ENCODE measurements at regions not wholly inside any gene's neighbourhood (a gene's known extent, or its start where the extent isn't known, plus 50 kb on each side); places are given as distances from the start of the nearest gene placed in this dataset.

DNA sequence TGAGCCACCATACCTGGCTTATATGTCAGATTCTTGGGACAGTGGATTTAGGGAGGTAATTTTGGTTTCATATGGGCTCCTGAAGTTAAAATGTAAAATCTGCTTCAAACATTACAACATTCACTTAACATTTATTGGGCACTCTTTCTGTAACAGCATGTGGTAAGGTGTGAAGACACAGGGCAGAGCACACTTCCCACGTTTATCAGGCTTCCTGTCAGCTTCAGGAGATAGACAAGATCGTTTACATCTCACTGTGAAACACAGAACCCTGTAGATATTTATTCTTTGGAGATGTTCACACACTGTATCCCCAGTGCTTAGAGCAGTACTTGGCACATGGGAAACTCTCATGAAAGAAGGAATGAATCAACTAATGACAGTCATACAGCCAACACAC is 426.0 kb upstream of the RARB start:
- Histone ChIP-seq H3K4me3 (ENCODE audit: low read depth, low read length) (no peak overlapping the region), H3K36me3 (ENCODE audit: control insufficient read depth in 2 of 2, insufficient read depth in 1 of 2, low read length in 2 of 2) (no peaks in the 10 kb centered on the region), H3K9me3 (ENCODE audit: control insufficient read depth, insufficient read depth, low read depth, low read length) (no peaks in the 10 kb centered on the region), H3K4me1 (ENCODE audit: control insufficient read depth, insufficient read depth, low read length) (no peaks in the 10 kb centered on the region), H3K27ac (ENCODE audit: extremely low read depth, low read depth, low read length) (no peak overlapping the region)
- ChIA-PET CTCF (no interaction called here), POLR2A (no interaction called here)
- TF ChIP-seq ZIC2 (tag by site-specific recombination; IDR thresholded peaks at IDR 0.05): peak; percentile 68
- TF ChIP-seq ZNF654 (tag by site-specific recombination; IDR thresholded peaks at IDR 0.05; ENCODE audit: low read depth): no peak
- TF ChIP-seq, protein P1, sequence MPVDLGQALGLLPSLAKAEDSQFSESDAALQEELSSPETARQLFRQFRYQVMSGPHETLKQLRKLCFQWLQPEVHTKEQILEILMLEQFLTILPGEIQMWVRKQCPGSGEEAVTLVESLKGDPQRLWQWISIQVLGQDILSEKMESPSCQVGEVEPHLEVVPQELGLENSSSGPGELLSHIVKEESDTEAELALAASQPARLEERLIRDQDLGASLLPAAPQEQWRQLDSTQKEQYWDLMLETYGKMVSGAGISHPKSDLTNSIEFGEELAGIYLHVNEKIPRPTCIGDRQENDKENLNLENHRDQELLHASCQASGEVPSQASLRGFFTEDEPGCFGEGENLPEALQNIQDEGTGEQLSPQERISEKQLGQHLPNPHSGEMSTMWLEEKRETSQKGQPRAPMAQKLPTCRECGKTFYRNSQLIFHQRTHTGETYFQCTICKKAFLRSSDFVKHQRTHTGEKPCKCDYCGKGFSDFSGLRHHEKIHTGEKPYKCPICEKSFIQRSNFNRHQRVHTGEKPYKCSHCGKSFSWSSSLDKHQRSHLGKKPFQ (tag by site-specific recombination; IDR thresholded peaks at IDR 0.05): 0 out of 2 replicates have a peak, but pooled peaks have one; percentile 52

DNA sequence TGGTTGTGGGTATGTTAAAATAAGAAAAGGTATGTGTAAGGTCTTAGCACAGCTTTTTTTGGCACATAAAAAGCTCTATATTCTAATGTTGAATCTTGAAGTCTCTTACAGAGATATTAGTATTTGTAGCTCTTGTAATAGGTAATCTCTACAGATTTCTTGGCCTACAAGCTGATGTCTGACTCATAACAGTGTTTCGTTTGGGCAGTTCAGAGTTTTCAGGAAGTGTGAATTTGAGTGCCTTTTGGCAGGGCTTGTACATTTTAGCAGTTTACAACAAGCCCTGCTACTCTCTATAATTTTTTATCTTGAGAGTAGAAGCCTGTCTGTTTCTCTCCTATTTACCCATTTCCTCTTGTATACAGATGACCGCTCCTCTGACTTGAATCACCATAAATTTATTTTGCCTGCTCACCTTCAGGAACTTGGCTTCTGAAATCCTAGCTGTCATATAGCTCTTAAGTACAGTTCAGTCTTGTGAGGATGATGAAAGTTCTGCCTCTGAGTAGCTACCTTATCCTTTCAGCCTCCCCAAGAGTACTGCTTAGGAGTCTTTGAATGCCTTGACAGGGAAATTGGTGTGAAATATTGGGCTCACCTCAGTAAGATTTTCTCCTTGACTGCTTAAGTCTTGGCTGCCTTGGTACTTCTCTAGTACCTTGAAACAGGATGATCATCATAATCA is 419.9 kb upstream of the RARB start:
- CTCF ChIA-PET: interaction anchor here (2.9 kb wide), 1 partner anchor 14 kb away, joined by 8 read pairs; no protein-coding TSS in a partner anchor
- Histone ChIP-seq H3K4me3 (ENCODE audit: low read depth, low read length) (no peak overlapping the region), H3K4me1 (ENCODE audit: control insufficient read depth, insufficient read depth, low read length) (no peaks in the 10 kb centered on the region), H3K27ac (ENCODE audit: extremely low read depth, low read depth, low read length) (no peak overlapping the region), H3K9me3 (ENCODE audit: control insufficient read depth, insufficient read depth, low read depth, low read length) (no peaks in the 10 kb centered on the region), H3K36me3 (ENCODE audit: control insufficient read depth in 2 of 2, insufficient read depth in 1 of 2, low read length in 2 of 2) (no peaks in the 10 kb centered on the region)
- POLR2A ChIA-PET: no interaction called here
- TF ChIP-seq, protein P2, sequence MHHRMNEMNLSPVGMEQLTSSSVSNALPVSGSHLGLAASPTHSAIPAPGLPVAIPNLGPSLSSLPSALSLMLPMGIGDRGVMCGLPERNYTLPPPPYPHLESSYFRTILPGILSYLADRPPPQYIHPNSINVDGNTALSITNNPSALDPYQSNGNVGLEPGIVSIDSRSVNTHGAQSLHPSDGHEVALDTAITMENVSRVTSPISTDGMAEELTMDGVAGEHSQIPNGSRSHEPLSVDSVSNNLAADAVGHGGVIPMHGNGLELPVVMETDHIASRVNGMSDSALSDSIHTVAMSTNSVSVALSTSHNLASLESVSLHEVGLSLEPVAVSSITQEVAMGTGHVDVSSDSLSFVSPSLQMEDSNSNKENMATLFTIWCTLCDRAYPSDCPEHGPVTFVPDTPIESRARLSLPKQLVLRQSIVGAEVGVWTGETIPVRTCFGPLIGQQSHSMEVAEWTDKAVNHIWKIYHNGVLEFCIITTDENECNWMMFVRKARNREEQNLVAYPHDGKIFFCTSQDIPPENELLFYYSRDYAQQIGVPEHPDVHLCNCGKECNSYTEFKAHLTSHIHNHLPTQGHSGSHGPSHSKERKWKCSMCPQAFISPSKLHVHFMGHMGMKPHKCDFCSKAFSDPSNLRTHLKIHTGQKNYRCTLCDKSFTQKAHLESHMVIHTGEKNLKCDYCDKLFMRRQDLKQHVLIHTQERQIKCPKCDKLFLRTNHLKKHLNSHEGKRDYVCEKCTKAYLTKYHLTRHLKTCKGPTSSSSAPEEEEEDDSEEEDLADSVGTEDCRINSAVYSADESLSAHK (tag by site-specific recombination; IDR thresholded peaks at IDR 0.05): peak; percentile 35; the same call in 1 of the 2 replicates
- no peak for TF ChIP-seq KLF9 (tag by site-specific recombination; IDR thresholded peaks at IDR 0.05; ENCODE audit: low read depth)
- TF ChIP-seq ZNF837 (tag by site-specific recombination; IDR thresholded peaks at IDR 0.05): no peak
- no peak for TF ChIP-seq ZNF768 (tag by site-specific recombination; IDR thresholded peaks at IDR 0.05)
- TF ChIP-seq, protein P3, sequence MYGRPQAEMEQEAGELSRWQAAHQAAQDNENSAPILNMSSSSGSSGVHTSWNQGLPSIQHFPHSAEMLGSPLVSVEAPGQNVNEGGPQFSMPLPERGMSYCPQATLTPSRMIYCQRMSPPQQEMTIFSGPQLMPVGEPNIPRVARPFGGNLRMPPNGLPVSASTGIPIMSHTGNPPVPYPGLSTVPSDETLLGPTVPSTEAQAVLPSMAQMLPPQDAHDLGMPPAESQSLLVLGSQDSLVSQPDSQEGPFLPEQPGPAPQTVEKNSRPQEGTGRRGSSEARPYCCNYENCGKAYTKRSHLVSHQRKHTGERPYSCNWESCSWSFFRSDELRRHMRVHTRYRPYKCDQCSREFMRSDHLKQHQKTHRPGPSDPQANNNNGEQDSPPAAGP (tag by site-specific recombination; IDR thresholded peaks at IDR 0.05): no peak
- 0 out of 2 replicates have a peak, but pooled peaks have one; percentile 19 for TF ChIP-seq ZBTB17 (tag by site-specific recombination; IDR thresholded peaks at IDR 0.05)
- no peak for TF ChIP-seq ZNF175 (tag by site-specific recombination; IDR thresholded peaks at IDR 0.05)
- TF ChIP-seq FEZF1 (tag by site-specific recombination; IDR thresholded peaks at IDR 0.05): peak; percentile 47; the same call in 1 of the 2 replicates
- no peak for TF ChIP-seq PRDM1 (tag by site-specific recombination; IDR thresholded peaks at IDR 0.05)
- no peak for TF ChIP-seq ZBTB8A (tag by site-specific recombination; IDR thresholded peaks at IDR 0.05)
- TF ChIP-seq ZNF335 (tag by site-specific recombination; conservative IDR thresholded peaks at IDR 0.05): peak; percentile 7; the same call in 1 of the 2 replicates

DNA sequence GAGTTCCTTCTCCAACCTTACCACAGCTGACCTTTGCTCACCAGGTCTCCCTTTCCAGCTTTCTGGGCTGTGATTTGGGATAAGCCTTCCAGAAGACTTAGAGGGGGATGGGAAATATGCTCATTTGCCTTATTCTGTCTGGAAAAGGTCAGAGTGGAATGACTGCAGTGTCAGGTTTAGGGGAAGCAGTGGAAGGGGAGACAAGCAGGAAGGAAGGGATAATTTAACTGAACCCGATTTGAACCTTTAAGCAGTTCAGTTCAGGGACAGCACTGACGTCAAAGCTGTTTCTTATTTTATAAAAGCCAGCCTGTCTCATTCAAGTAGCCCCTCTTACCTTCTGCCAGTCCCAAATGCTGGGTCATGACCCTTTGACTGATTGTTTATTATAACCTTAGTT is 418.4 kb upstream of the RARB start:
- no peaks in the 10 kb centered on the region for H3K36me3 ChIP-seq (ENCODE audit: control insufficient read depth in 2 of 2, insufficient read depth in 1 of 2, low read length in 2 of 2)
- no peak overlapping the region for H3K4me3 ChIP-seq (ENCODE audit: low read depth, low read length)
- H3K27ac ChIP-seq (ENCODE audit: extremely low read depth, low read depth, low read length): no peak overlapping the region
- H3K4me1 ChIP-seq (ENCODE audit: control insufficient read depth, insufficient read depth, low read length): no peaks in the 10 kb centered on the region
- POLR2A ChIA-PET: no interaction called here
- no peaks in the 10 kb centered on the region for H3K9me3 ChIP-seq (ENCODE audit: control insufficient read depth, insufficient read depth, low read depth, low read length)
- CTCF ChIA-PET: no interaction called here
- TF ChIP-seq ZNF707 (tag by site-specific recombination; IDR thresholded peaks at IDR 0.05): no peak
- TF ChIP-seq, protein P4, sequence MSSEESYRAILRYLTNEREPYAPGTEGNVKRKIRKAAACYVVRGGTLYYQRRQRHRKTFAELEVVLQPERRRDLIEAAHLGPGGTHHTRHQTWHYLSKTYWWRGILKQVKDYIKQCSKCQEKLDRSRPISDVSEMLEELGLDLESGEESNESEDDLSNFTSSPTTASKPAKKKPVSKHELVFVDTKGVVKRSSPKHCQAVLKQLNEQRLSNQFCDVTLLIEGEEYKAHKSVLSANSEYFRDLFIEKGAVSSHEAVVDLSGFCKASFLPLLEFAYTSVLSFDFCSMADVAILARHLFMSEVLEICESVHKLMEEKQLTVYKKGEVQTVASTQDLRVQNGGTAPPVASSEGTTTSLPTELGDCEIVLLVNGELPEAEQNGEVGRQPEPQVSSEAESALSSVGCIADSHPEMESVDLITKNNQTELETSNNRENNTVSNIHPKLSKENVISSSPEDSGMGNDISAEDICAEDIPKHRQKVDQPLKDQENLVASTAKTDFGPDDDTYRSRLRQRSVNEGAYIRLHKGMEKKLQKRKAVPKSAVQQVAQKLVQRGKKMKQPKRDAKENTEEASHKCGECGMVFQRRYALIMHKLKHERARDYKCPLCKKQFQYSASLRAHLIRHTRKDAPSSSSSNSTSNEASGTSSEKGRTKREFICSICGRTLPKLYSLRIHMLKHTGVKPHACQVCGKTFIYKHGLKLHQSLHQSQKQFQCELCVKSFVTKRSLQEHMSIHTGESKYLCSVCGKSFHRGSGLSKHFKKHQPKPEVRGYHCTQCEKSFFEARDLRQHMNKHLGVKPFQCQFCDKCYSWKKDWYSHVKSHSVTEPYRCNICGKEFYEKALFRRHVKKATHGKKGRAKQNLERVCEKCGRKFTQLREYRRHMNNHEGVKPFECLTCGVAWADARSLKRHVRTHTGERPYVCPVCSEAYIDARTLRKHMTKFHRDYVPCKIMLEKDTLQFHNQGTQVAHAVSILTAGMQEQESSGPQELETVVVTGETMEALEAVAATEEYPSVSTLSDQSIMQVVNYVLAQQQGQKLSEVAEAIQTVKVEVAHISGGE (tag by site-specific recombination; conservative IDR thresholded peaks at IDR 0.05; ENCODE audit: low read depth): no peak
- TF ChIP-seq KLF10 (tag by site-specific recombination; IDR thresholded peaks at IDR 0.05): no peak
- no peak for TF ChIP-seq ZNF341 (tag by site-specific recombination; IDR thresholded peaks at IDR 0.05; ENCODE audit: low read depth)
- no peak for TF ChIP-seq ZNF37A (tag by site-specific recombination; IDR thresholded peaks at IDR 0.05)
- no peak for TF ChIP-seq ZNF600 (tag by site-specific recombination; IDR thresholded peaks at IDR 0.05)
- TF ChIP-seq ZNF133 (tag by site-specific recombination; IDR thresholded peaks at IDR 0.05): no peak
- no peak for TF ChIP-seq ZNF157 (tag by site-specific recombination; IDR thresholded peaks at IDR 0.05)
- TF ChIP-seq MYNN (tag by site-specific recombination; IDR thresholded peaks at IDR 0.05; ENCODE audit: borderline replicate concordance): no peak
- no peak for TF ChIP-seq SCRT2 (tag by site-specific recombination; IDR thresholded peaks at IDR 0.05)
- no peak for TF ChIP-seq ZNF248 (tag by site-specific recombination; IDR thresholded peaks at IDR 0.05)

All from HEK293 (cell line).